Esophagus squamous epithelium (tissue), 5 donors: ENCODE measurements at regions not wholly inside any gene's neighbourhood (a gene's known extent, or its start where the extent isn't known, plus 50 kb on each side); places are given as distances from the start of the nearest gene placed in this dataset.

Experiments used
- DNase-seq: peaks from one replicate; lab custom pipeline; 2025; lab: John Stamatoyannopoulos, UW
- H3K27ac ChIP-seq, 4 donors: fragments of 200-600 bp; sonication (generic); one replicate each; pipeline ENCODE4 v1.5.1; 2016 to 2019; ENCODE audit warnings: mild to moderate bottlenecking in 1 of 4
- H3K27me3 ChIP-seq, 4 donors: fragments of 200-600 bp; sonication (generic); 1 replicate in 3 of 4; 2 replicates in 1 of 4; pipeline versions ENCODE4 v1.5.1 to v1.6.0; 2017 to 2021; ENCODE audit warnings: antibody characterized with exemption in 1 of 4
- H3K36me3 ChIP-seq, 3 donors: fragments of 200-600 bp; sonication (generic); one replicate each; pipeline ENCODE4 v1.5.1; 2016 to 2019
- H3K4me1 ChIP-seq, 3 donors: fragments of 200-600 bp; sonication (generic); one replicate each; pipeline ENCODE4 v1.5.1; 2017 to 2019
- H3K4me3 ChIP-seq, 4 donors: fragments of 200-600 bp; sonication (generic); 1 replicate in 3 of 4; 2 replicates in 1 of 4; pipeline ENCODE4 v1.5.1; 2016 to 2019; ENCODE audit warnings: mild to moderate bottlenecking in 2 of 4, moderate library complexity in 1 of 4
- H3K9me3 ChIP-seq, 3 donors: fragments of 200-600 bp; sonication (generic); one replicate each; pipeline ENCODE4 v1.5.1; 2016 to 2019
- CTCF ChIP-seq, 6 experiments: fragments of 450-650 bp in 4 of 6; fragments of 200-600 bp in 2 of 6; sonication (generic) in 2 of 6; IDR thresholded peaks; one replicate each; pipeline ENCODE4 v1.5.1; 2016 to 2019; ENCODE audit warnings: antibody characterized with exemption in 6 of 6, mild to moderate bottlenecking in 4 of 6, moderate library complexity in 4 of 6
- POLR2A ChIP-seq, 4 donors: fragments of 450-650 bp; IDR thresholded peaks; one replicate each; pipeline ENCODE4 v1.6.1; 2017; ENCODE audit warnings: antibody characterized with exemption in 4 of 4, mild to moderate bottlenecking in 4 of 4, moderate library complexity in 3 of 4
- WGBS, 2 donors: methylation state at CpG; one replicate each; pipeline ENCODE4 v1.1.5; 2018; 5-methylcytosine and 5-hydroxymethylcytosine counted together
- intact Hi-C: fragments of 100-400 bp; cut with DNase I; formaldehyde crosslinking; loops from one replicate; pipeline ENCODE4 v1.15.0; 2022
- donor health status: DM: yes; HTN: yes; CAD: no.

DNA sequence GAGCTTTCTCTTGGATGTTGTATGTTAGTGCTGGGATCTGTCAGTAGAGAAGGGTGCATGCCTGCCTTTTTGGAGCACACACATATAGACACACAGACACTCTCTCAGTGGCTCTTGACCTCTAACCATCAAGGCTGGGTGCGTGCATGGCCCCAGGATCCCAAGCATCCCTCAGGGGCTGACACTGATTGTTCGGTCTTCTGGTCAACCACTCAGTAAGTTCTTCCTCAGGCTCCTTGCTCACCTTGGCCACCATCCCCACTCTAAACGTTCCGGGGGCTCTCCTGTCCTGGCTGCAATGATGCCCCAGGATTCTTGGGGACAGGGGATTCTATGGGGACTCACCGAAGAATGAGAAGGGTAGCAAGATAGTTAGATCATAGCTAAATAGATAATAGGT, 179.6 kb downstream of the SHOX start:
- DNase-seq = no peak

GRCh38 chrX:809081-809480, 178.5 kb downstream of the SHOX start:
- WGBS, 2 donors = 88 to 91% methylated on average over 9 to 11 of the region's 11 CpGs
- peaks cover 0 to 16% (median 0%) of the 10 kb centered on the region in 4 donors for H3K27me3 ChIP-seq
- peaks cover 0 to 5% (median 0%) of the 10 kb centered on the region in 3 donors for H3K9me3 ChIP-seq
- no peak for TF ChIP-seq POLR2A (IDR thresholded peaks at IDR 0.05)
- no peak for TF ChIP-seq CTCF (IDR thresholded peaks at IDR 0.05)
- H3K4me1 ChIP-seq = no peaks in the 10 kb centered on the region
- H3K36me3 ChIP-seq = no peaks in the 10 kb centered on the region
- intact Hi-C loops = no loop called here
- H3K4me3 ChIP-seq = no peak overlapping the region
- no peak for DNase-seq
- H3K27ac ChIP-seq = no peak overlapping the region

More for the DNA sequence above, 179.6 kb downstream of the SHOX start:
- 73 to 87% methylated on average over 3 of the region's 5 CpGs for WGBS, 2 donors
- no peak for TF ChIP-seq CTCF (IDR thresholded peaks at IDR 0.05)
- no peak for TF ChIP-seq POLR2A (IDR thresholded peaks at IDR 0.05)
- intact Hi-C loops = no loop called here
- Histone ChIP-seq H3K9me3 (peaks cover 0 to 5% (median 0%) of the 10 kb centered on the region in 3 donors), H3K27me3 (peaks cover 0 to 16% (median 0%) of the 10 kb centered on the region in 4 donors), H3K4me1 (no peaks in the 10 kb centered on the region), H3K36me3 (no peaks in the 10 kb centered on the region), H3K4me3 (no peak overlapping the region), H3K27ac (no peak overlapping the region)

DNA sequence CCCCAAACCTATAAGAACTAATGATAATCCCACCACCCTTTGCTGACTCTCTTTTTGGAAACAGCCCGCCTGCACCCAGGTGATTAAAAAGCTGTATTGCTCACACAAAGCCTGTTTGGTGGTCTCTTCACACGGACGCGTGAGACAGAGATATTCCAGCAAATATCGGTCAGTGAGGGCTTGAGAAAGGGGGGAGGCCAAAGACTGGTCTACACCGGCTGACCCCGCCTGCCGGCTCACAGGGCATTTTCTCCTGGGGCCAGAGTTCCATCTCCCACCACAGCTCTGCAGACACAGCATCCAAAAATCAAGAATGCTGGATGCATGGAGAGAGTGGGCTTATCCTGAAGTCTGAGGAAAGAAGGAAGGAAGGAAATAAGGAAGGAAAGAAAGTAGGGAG, 176.0 kb downstream of the SHOX start:
- H3K4me3 ChIP-seq = no peak overlapping the region
- no peak for TF ChIP-seq CTCF (IDR thresholded peaks at IDR 0.05)
- no peak for TF ChIP-seq POLR2A (IDR thresholded peaks at IDR 0.05)
- H3K27me3 ChIP-seq = peaks cover 0 to 16% (median 0%) of the 10 kb centered on the region in 4 donors
- H3K27ac ChIP-seq = no peak overlapping the region
- no peaks in the 10 kb centered on the region for H3K36me3 ChIP-seq
- no peaks in the 10 kb centered on the region for H3K4me1 ChIP-seq
- WGBS, 2 donors = 78 to 84% methylated on average over 5 to 6 of the region's 8 CpGs
- intact Hi-C loops = no loop called here
- no peak for DNase-seq
- peaks cover 0 to 5% (median 0%) of the 10 kb centered on the region in 3 donors for H3K9me3 ChIP-seq

- H3K36me3 ChIP-seq = no peaks in the 10 kb centered on the region
- DNase-seq = no peak
- H3K9me3 ChIP-seq = peaks cover 0 to 5% (median 0%) of the 10 kb centered on the region in 3 donors
- H3K27me3 ChIP-seq = peaks cover 0 to 16% (median 0%) of the 10 kb centered on the region in 4 donors
- no peaks in the 10 kb centered on the region for H3K4me1 ChIP-seq
- no peak overlapping the region for H3K4me3 ChIP-seq
- TF ChIP-seq CTCF (IDR thresholded peaks at IDR 0.05) (no peak), POLR2A (IDR thresholded peaks at IDR 0.05) (no peak)
- H3K27ac ChIP-seq = no peak overlapping the region
- intact Hi-C loops = no loop called here
- WGBS, 2 donors = 82 to 91% methylated on average over 10 to 11 of the region's 11 CpGs
Measured at GRCh38 chrX:805988-806387, 175.4 kb downstream of the SHOX start.

DNA sequence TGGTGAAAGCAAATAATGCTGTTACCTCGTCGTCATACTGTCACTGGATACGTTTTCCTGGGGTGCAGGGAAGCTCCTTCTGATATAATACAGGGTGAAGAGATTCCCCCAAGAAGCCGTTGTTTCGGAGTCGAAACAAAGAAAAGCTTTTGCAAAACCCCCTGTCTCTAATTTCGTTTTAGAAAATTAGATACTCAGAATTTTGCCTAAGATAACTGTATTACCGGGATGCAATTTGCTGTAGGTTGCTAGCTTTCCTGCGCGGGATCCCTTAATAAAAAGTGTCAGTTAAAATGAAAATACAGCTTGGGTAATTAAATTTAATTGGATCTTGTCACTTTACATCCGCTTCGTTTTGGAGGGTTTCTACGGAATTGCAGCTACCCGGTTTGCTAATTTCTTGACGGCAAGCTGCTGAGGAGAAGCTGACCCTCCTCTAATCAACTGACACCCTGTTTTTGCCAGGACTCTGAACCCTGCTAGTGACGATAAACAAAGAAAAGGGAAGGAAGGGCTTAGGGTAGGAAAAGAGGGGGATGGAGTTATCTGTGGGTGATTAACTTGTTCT, 174.6 kb downstream of the SHOX start:
- peaks cover 0 to 16% (median 0%) of the 10 kb centered on the region in 4 donors for H3K27me3 ChIP-seq
- H3K4me3 ChIP-seq = no peak overlapping the region
- no peak overlapping the region for H3K27ac ChIP-seq
- 31 to 34% methylated on average over 16 of the region's 16 CpGs for WGBS, 2 donors
- peaks cover 0 to 9% (median 0%) of the 10 kb centered on the region in 3 donors for H3K9me3 ChIP-seq
- H3K4me1 ChIP-seq = no peaks in the 10 kb centered on the region
- no peak for DNase-seq
- H3K36me3 ChIP-seq = no peaks in the 10 kb centered on the region
- intact Hi-C loops = no loop called here
- TF ChIP-seq POLR2A (IDR thresholded peaks at IDR 0.05) = no peak
